Thymus (tissue), 11 donors: ENCODE measurements at regions not wholly inside any gene's neighbourhood (a gene's known extent, or its start where the extent isn't known, plus 50 kb on each side); places are given as distances from the start of the nearest gene placed in this dataset.
A peak's percentile ranks its signal among the peaks of the same experiment; 100 is the strongest.

Experiments used
- DNase-seq, 9 donors: peaks; one replicate each; pipeline ENCODE4 v3.0.0-alpha.2; 2013; ENCODE audit warnings: low spot score in 9 of 9, low read depth in 6 of 9, missing footprints in 1 of 9
- H3K27ac ChIP-seq, 2 donors: one replicate each; pipeline ENCODE4 v1.5.1; 2013; ENCODE audit warnings: control low read depth in 1 of 2, low read depth in 1 of 2, low read length in 1 of 2, mild to moderate bottlenecking in 1 of 2, moderate library complexity in 1 of 2
- H3K27me3 ChIP-seq, 2 donors: one replicate each; pipeline ENCODE4 v1.5.1; 2013; ENCODE audit warnings: low read length in 1 of 2; ENCODE audit not compliant: control insufficient read depth in 2 of 2, insufficient read depth in 1 of 2
- H3K36me3 ChIP-seq, 2 donors: one replicate each; pipeline ENCODE4 v1.5.1; 2013; ENCODE audit warnings: low read length in 1 of 2, mild to moderate bottlenecking in 1 of 2, moderate library complexity in 1 of 2; ENCODE audit not compliant: control insufficient read depth in 2 of 2, insufficient read depth in 2 of 2
- H3K4me1 ChIP-seq, 2 donors: one replicate each; pipeline ENCODE4 v1.5.1; 2013; ENCODE audit warnings: low read length in 2 of 2; ENCODE audit not compliant: control insufficient read depth in 2 of 2, insufficient read depth in 2 of 2
- H3K4me3 ChIP-seq, 2 donors: one replicate each; pipeline ENCODE4 v1.5.1; 2013; ENCODE audit warnings: low read length in 2 of 2, control low read depth in 1 of 2, mild to moderate bottlenecking in 1 of 2
- H3K9me3 ChIP-seq, 2 donors: one replicate each; pipeline ENCODE4 v1.5.1; 2013; ENCODE audit warnings: low read length in 1 of 2, mild to moderate bottlenecking in 1 of 2; ENCODE audit not compliant: control insufficient read depth in 2 of 2, insufficient read depth in 1 of 2
- WGBS: extraction: QIAGEN DNeasy Blood & Tissue Kit; methylation state at CpG from one replicate; pipeline ENCODE4 v1.1.7; 2013; 5-methylcytosine and 5-hydroxymethylcytosine counted together
- donor health status: healthy.

DNA sequence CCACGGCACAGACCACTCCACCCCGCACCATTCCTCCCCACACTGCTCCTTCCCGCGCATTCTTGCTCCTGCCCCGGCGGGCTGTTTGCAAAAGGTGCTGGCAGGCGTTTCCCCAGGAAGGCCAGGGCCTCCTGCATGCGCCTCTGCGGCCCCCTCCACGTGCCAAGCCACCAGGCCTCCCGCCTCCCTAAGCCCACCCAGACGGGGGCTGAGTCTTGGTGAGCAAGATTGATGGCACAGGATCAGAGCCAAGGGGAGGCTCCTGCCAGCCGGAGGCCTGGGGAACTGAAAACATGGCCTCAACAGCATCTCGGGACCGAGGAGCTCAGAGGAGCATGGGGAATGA is 328.3 kb upstream of the DIO3 start:
- H3K9me3 ChIP-seq = no peaks in the 10 kb centered on the region
- H3K27me3 ChIP-seq = no peaks in the 10 kb centered on the region
- H3K27ac ChIP-seq = no peak overlapping the region
- H3K4me1 ChIP-seq = peaks cover 0 to 29% of the 10 kb centered on the region in 2 donors
- no peak for DNase-seq
- 35% methylated on average over 15 of the region's 15 CpGs for WGBS
- H3K4me3 ChIP-seq = no peak overlapping the region
- no peaks in the 10 kb centered on the region for H3K36me3 ChIP-seq

DNA sequence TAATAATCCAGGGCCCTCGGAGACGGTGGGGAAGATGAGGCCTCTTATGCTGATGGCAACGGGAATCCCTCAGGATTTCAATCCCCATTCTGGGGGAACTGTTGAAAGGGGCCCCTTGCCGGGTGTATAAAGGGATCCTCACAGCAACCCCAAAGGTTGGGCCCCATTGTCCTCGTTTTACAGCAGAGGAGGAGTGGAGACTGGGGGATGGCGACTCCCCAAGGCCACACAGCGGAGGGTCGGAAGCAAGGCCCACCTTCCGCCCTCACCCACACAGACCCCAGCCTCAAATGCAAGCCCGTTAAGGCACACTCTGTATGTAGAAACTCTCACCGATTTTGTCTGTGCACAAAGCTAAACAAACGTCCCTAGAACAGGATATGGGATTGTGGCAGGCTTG is 327.9 kb upstream of the DIO3 start:
- peaks cover 0 to 29% of the 10 kb centered on the region in 2 donors for H3K4me1 ChIP-seq
- H3K4me3 ChIP-seq = no peak overlapping the region
- DNase-seq = no peak
- no peaks in the 10 kb centered on the region for H3K9me3 ChIP-seq
- no peaks in the 10 kb centered on the region for H3K36me3 ChIP-seq
- WGBS = 85% methylated on average over 12 of the region's 12 CpGs
- no peaks in the 10 kb centered on the region for H3K27me3 ChIP-seq
- no peak overlapping the region for H3K27ac ChIP-seq

DNA sequence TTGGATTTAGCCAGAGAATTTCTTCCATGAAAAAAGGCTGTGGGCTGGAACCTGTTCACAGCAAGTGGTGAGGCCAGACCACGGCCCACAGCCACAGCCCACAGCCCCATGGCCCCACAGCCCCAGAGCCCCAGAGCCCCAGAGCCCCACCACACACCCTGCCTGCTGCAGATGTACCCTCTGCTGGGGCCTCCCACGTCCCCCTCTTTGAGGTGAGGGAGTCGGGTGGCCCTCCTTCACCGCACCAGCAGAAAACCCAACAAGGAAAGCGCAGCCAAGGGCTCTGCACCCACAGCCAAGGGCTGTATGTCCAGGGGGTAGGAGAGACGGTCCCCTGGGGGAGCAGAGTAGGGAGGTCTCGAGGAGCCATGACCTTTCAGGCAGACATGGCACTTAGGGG is 327.5 kb upstream of the DIO3 start:
- peaks cover 0 to 29% of the 10 kb centered on the region in 2 donors for H3K4me1 ChIP-seq
- DNase-seq = peak in 1 of 9 donors; percentile 27
- H3K4me3 ChIP-seq = no peak overlapping the region
- WGBS = 50% methylated on average over 7 of the region's 7 CpGs
- H3K27ac ChIP-seq = peak overlapping the region in 1 of 2 donors; percentile 30
- no peaks in the 10 kb centered on the region for H3K36me3 ChIP-seq
- H3K27me3 ChIP-seq = no peaks in the 10 kb centered on the region
- H3K9me3 ChIP-seq = no peaks in the 10 kb centered on the region

DNA sequence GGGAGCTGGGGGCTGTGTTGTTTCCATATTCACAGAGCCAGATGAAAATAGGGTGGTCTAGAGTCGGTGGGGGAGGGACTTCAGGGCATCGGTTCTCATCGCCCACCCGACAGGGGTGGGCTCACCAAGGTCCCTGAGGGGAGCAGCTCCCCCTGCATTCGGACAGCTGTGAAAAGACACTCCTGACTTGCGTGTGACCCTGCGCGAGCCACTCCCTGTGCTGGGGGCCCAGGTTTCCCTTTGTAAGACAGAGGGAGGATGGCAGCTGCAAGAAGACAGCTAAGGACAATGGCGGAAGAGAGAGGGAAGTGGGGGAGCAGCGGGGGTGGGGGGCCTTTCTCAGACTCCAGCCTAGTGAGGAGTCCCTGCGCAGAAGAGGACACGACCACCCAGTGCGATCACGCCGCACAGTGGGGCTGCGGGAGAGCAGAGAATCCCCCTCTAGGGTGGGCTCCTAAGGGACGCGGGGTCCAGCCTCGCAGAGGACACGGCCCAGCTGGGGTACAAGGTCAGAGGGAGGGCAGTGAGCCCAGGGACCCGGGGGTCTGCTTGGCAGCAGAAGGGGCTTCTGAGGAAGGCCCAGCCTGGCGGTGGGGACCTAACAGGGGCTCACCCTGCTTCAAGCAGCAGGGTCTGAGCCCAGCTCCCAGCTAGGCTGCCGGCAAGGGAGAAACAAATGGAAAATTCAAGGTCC is 326.9 kb upstream of the DIO3 start:
- WGBS = 79% methylated on average over 23 of the region's 23 CpGs
- no peak for DNase-seq
- Histone ChIP-seq H3K36me3 (no peaks in the 10 kb centered on the region), H3K4me1 (peaks cover 0 to 29% of the 10 kb centered on the region in 2 donors), H3K27me3 (no peaks in the 10 kb centered on the region), H3K4me3 (no peak overlapping the region), H3K27ac (peak overlapping the region in 1 of 2 donors; percentile 30), H3K9me3 (no peaks in the 10 kb centered on the region)

DNA sequence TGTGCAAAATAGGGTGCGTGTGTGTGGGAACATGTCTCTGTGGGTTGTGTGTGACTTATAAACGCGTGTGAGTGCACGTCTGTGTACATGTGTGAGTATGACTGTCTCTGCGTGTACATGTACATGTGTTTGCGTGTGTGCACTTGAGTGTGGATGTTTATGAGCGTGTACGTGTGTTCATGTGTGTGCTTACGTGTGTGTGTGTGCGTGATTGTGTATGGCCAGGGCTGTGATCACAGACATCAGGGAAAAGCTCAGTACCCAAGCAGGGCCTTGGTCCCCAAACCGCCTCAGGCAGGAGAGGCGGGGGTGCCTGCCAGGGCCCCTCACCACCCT is 326.3 kb upstream of the DIO3 start:
- no peak for DNase-seq
- H3K4me3 ChIP-seq = no peak overlapping the region
- H3K27ac ChIP-seq = no peak overlapping the region
- peaks cover 0 to 29% of the 10 kb centered on the region in 2 donors for H3K4me1 ChIP-seq
- H3K9me3 ChIP-seq = no peaks in the 10 kb centered on the region
- H3K36me3 ChIP-seq = no peaks in the 10 kb centered on the region
- WGBS = 87% methylated on average over 12 of the region's 12 CpGs
- H3K27me3 ChIP-seq = no peaks in the 10 kb centered on the region

DNA sequence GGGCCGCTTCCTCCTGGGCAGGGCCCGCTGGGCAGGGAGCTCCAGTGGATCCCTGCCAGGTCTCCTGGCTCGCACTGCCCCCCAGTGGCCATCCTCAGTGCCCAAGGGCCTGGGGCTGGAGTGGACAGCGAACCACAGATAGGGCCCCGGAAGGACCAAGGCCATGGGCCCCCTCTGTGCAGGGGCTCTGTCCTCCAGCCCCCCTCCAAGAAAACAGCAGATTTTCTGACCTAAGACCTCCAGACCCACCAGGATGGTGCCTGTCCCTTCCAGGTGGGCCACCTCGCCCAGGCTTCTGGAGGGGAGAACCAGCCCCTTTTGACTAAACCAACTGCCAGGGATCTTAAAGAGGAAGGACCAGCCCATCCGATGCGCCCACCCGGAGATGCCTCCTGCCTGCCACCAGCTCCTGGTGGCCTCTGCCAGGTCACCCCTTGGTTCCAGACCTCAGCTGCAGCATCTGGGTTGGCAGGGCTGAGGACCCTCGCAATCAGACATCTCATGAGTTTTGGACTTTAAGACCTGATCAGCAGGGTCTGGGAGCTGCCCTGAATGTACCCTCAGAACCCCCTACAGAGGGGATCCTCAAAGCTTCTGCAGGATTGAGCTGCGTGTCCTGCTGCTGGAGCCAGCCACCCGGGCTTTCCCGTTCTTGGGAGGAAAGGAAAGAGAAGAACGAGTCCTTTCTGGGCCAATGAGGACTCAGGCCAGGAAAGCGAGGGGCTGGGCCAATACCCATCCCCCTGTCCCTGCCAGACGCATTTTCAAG is 325.8 kb upstream of the DIO3 start:
- 70% methylated on average over 16 of the region's 16 CpGs for WGBS

DNA sequence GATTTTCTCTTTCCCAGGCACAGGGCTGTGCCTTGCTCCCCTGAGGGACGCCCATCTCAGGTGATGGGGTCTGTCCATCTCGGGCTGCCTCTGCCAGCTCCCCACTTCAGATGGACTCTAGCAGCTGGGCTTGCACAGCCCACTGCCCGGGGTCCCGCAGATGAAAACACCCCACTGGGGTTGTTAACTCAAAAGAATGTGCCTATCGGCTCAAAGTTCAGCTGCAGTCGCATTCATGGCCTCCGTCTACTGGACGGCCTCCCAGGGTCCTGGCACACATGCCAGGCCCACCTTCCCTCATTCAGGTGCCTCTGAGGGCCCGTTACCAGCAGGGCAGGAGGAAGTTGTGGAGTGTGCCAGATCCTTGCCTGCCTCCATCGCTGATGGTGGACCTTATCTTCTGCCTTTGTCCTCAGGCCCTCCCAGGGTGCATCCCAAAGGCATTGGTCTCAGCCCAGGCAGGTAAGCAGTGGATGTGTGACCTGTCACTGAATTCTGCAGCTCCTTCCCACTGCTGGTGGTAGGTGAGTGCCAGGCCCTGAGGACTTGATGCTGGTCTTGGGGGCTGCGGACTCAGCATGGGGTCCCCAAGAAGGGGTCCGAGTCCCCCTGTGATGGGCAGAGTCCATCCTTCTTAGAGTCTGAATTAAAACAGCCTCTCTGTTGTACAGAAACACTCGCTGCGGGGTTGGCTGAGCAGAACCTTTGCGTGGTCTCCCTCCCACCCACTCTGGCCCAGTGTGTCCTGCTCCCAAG is 324.6 kb upstream of the DIO3 start:
- Histone ChIP-seq H3K27ac (no peak overlapping the region), H3K4me1 (peaks cover 0 to 29% of the 10 kb centered on the region in 2 donors), H3K36me3 (no peaks in the 10 kb centered on the region), H3K4me3 (no peak overlapping the region), H3K9me3 (no peaks in the 10 kb centered on the region), H3K27me3 (no peaks in the 10 kb centered on the region)
- 95% methylated on average over 15 of the region's 15 CpGs for WGBS
- DNase-seq = no peak

More for the DNA sequence above, 325.8 kb upstream of the DIO3 start:
- Histone ChIP-seq H3K27me3 (no peaks in the 10 kb centered on the region), H3K36me3 (no peaks in the 10 kb centered on the region), H3K4me3 (no peak overlapping the region), H3K4me1 (peaks cover 0 to 29% of the 10 kb centered on the region in 2 donors), H3K9me3 (no peaks in the 10 kb centered on the region), H3K27ac (no peak overlapping the region)
- peak in 2 of 9 donors; percentile 23 to 31 for DNase-seq

DNA sequence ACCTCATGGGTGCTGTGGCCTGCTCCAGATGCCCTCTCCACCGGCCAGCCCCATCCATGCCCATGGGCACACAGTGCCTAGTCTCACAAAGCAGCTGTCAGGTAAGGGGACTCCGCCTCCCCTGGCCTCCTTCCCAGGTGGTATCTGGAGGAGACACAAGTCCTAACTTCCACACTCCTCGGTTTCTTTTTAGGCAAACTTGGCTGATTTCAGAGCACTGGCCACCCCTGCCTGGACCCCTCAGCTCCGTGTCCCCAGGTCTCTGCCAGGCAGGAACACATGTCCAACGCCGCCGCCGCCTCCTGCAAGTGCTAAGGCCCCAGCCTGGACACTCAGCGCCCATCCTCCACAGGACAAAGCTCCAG is 324.1 kb upstream of the DIO3 start:
- Histone ChIP-seq H3K36me3 (no peaks in the 10 kb centered on the region), H3K9me3 (no peaks in the 10 kb centered on the region), H3K27ac (no peak overlapping the region), H3K4me3 (no peak overlapping the region), H3K27me3 (no peaks in the 10 kb centered on the region), H3K4me1 (peaks cover 0 to 29% of the 10 kb centered on the region in 2 donors)
- DNase-seq = no peak
- WGBS = 97% methylated on average over 9 of the region's 9 CpGs

DNA sequence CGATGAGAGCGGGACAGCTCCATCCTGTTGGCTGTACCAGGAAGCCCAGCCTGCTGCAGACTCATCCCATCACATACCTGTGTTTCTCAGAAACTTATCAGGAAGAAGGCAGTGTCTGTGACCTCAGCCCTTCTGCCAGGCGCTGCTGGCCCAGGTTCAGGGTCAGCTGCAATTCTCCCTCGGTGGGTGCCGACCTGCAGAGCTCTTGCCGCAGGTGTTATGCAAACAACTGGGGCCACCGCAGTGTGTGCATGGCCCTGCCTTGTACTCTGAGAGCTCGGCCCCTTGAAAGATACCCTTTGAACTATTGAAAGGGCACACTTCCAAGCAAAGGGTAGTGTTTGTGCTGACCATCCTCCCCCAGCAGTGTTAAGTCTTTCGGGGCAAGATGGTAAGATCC is 322.2 kb upstream of the DIO3 start:
- Histone ChIP-seq H3K36me3 (no peaks in the 10 kb centered on the region), H3K4me1 (peaks cover 0 to 14% of the 10 kb centered on the region in 2 donors), H3K27ac (no peak overlapping the region), H3K27me3 (no peaks in the 10 kb centered on the region), H3K9me3 (peaks cover 0 to 2% of the 10 kb centered on the region in 2 donors), H3K4me3 (no peak overlapping the region)
- 92% methylated on average over 9 of the region's 9 CpGs for WGBS
- no peak for DNase-seq
